ENCODE measurements at regions not wholly inside any gene's neighbourhood (a gene's known extent, or its start where the extent isn't known, plus 50 kb on each side); places are given as distances from the start of the nearest gene placed in this dataset.

- no peaks in the 10 kb centered on the region for H3K9me3 ChIP-seq (replicated peaks; ENCODE audit: control insufficient read depth, insufficient read depth, low read length)
- dilution Hi-C loops (cut with MboI; ENCODE audit: extremely low pct_ligation_motif_present, low sequenced_read_pairs) (no loop called here), intact Hi-C loops (cut with micrococcal nuclease) (no loop called here)
- no peaks in the 10 kb centered on the region for H3K27me3 ChIP-seq (ENCODE audit: control insufficient read depth in 2 of 2, insufficient read depth in 2 of 2, low read length in 2 of 2)
- H3K27ac ChIP-seq (ENCODE audit: insufficient read depth, low read depth, low read length) = no peak overlapping the region
- DNase-seq (ENCODE audit: low read depth, low spot score) (no peak), FAIRE-seq (no peak)
- H3K4me1 ChIP-seq (ENCODE audit: control insufficient read depth, extremely low read depth, insufficient read depth, low read length) = no peaks in the 10 kb centered on the region
- H3K36me3 ChIP-seq (ENCODE audit: control insufficient read depth in 2 of 2, extremely low read depth in 1 of 2, insufficient read depth in 2 of 2, low read length in 2 of 2) = no peaks in the 10 kb centered on the region
- no peaks in the 10 kb centered on the region for H3K9me1 ChIP-seq (replicated peaks; ENCODE audit: control insufficient read depth, extremely low read depth, insufficient read depth, low read length)
- H2AFZ ChIP-seq (ENCODE audit: low read depth, low read length) = no peak overlapping the region
- H3K79me2 ChIP-seq (ENCODE audit: control insufficient read depth, insufficient read depth, low read length) = no peaks in the 10 kb centered on the region
- BruUV-seq (replicated peaks) = no TSS peak
- CTCF ChIA-PET = no interaction called here
- no peak overlapping the region for H3K9ac ChIP-seq (replicated peaks; ENCODE audit: extremely low read depth, insufficient read depth, low read length)
- H3K4me3 ChIP-seq (replicated peaks in 1 of 3; ENCODE audit: insufficient read depth in 1 of 3, low read depth in 1 of 3, low read length in 3 of 3) = no peak overlapping the region
- no peak for TF ChIP-seq POLR2AphosphoS5 (IDR thresholded peaks at IDR 0.05; ENCODE audit: insufficient read depth, low read depth, low read length)
- no peak for TF ChIP-seq POLR2A (IDR thresholded peaks at IDR 0.05; ENCODE audit: low read depth, low read length)
- no peak for TF ChIP-seq GATA2 (IDR thresholded peaks at IDR 0.05; ENCODE audit: insufficient read depth, insufficient read length, low read depth, low read length)
- no peak for TF ChIP-seq CTCF (IDR thresholded peaks at IDR 0.05; ENCODE audit: extremely low read depth in 1 of 2, insufficient read depth in 1 of 2, low read depth in 1 of 2, low read length in 2 of 2)
- no peak for TF ChIP-seq EZH2 (IDR thresholded peaks at IDR 0.05; ENCODE audit: borderline replicate concordance, low read depth, low read length, severe bottlenecking)
- no peak for TF ChIP-seq MAX (IDR thresholded peaks at IDR 0.05; ENCODE audit: insufficient read depth, insufficient read length)
- no peak for TF ChIP-seq MYC (IDR thresholded peaks at IDR 0.05; ENCODE audit: low read depth, low read length)
- TF ChIP-seq JUN (IDR thresholded peaks at IDR 0.05; ENCODE audit: borderline replicate concordance, insufficient read depth, insufficient read length, low read depth) = no peak
- no peak for TF ChIP-seq FOS (IDR thresholded peaks at IDR 0.05; ENCODE audit: borderline replicate concordance, insufficient read depth, low read length)
- POLR2A ChIA-PET = no interaction called here
- H4K20me1 ChIP-seq (replicated peaks; ENCODE audit: control insufficient read depth, extremely low read depth, insufficient read depth, low read length) = no peaks in the 10 kb centered on the region
- no peak overlapping the region for H3K4me2 ChIP-seq (ENCODE audit: insufficient read depth, low read length)
Measured at GRCh38 chr6:90458353-90459224, 128.3 kb downstream of the MAP3K7 start.

Data from endothelial cell of umbilical vein (primary cell).